A549 (cell line): ENCODE measurements at regions not wholly inside any gene's neighbourhood (a gene's known extent, or its start where the extent isn't known, plus 50 kb on each side); places are given as distances from the start of the nearest gene placed in this dataset.

Experiments
- ATAC-seq, 2 experiments: fragments of 200-7000 bp in 1 of 2; fragments of >200 bp in 1 of 2; cut with Nextera tagmentation in 1 of 2; cut with Tn5 transposase in 1 of 2; 3 replicates each; pipeline versions ENCODE4 v1.8.0 to v1.9.1; 2018 to 2020; ENCODE audit warnings: mild to moderate bottlenecking in 1 of 2, moderate library complexity in 1 of 2
- CTCF ChIA-PET: fragments of 300-600 bp; sonication (Branson Sonifier 250); formaldehyde crosslinking; extraction: SDS; loops from one replicate; lab custom pipeline; 2021; ENCODE audit warnings: antibody characterized with exemption, inconsistent platforms; lab: Yijun Ruan, JAX
- POLR2A ChIA-PET: fragments of 350-600 bp; formaldehyde crosslinking; extraction: SDS; loops from one replicate; lab custom pipeline; 2021; ENCODE audit warnings: antibody characterized with exemption, inconsistent platforms; lab: Yijun Ruan, JAX
- DNase-seq, 2 experiments: peaks; one replicate each; pipeline versions ENCODE4 v3.0.0 to v3.0.0-alpha.2; 2011 to 2016; ENCODE audit warnings: low read depth in 1 of 2, low spot score in 1 of 2
- FAIRE-seq: peaks from 2 replicates; lab custom pipeline; 2011; peaks lifted over from hg19 to GRCh38; lab: Jason Lieb, UNC
- H3K27ac ChIP-seq, 2 experiments: fragments of >200 bp; sonication (Bioruptor Twin); formaldehyde crosslinking; 3 replicates each; pipeline ENCODE4 v1.5.1; 2016 to 2017
- H3K4me1 ChIP-seq: fragments of >200 bp; sonication (Bioruptor Twin); formaldehyde crosslinking; 3 replicates; pipeline ENCODE4 v1.6.1; 2016
- H3K4me2 ChIP-seq: fragments of >200 bp; sonication (Bioruptor Twin); formaldehyde crosslinking; 3 replicates; pipeline ENCODE4 v1.6.1; 2016
- H3K4me3 ChIP-seq: fragments of >200 bp; sonication (Bioruptor Twin); formaldehyde crosslinking; 3 replicates; pipeline ENCODE4 v1.5.1; 2016
- H3K9me3 ChIP-seq: fragments of >200 bp; sonication (Bioruptor Twin); formaldehyde crosslinking; 3 replicates; pipeline ENCODE4 v1.6.1; 2016
- ATOH8 ChIP-seq: fragments of 250-450 bp; sonication (Bioruptor Pico); IDR thresholded peaks from 2 replicates; pipeline ENCODE4 v1.5.0; 2020; ENCODE audit warnings: low read depth, mild to moderate bottlenecking, moderate library complexity
- CTCF ChIP-seq: fragments of >200 bp; sonication (Bioruptor Twin); formaldehyde crosslinking; IDR thresholded peaks from 3 replicates; pipeline ENCODE4 v1.5.1; 2016
- FOSB ChIP-seq: fragments of 250-450 bp; sonication (Bioruptor Pico); IDR thresholded peaks from 2 replicates; pipeline ENCODE4 v1.5.0; 2020; ENCODE audit warnings: mild to moderate bottlenecking, moderate library complexity
- JUN ChIP-seq, 2 experiments: fragments of >200 bp; sonication (Bioruptor Twin); formaldehyde crosslinking; IDR thresholded peaks; 2 replicates in 1 of 2; 3 replicates in 1 of 2; pipeline ENCODE4 v1.6.1; 2016 to 2017
- JUNB ChIP-seq: fragments of >200 bp; sonication (Bioruptor Twin); formaldehyde crosslinking; IDR thresholded peaks from 2 replicates; pipeline ENCODE4 v1.6.1; 2016
- KDM5A ChIP-seq: fragments of 200-600 bp; sonication (generic); IDR thresholded peaks from 2 replicates; pipeline ENCODE4 v1.6.1; 2016; ENCODE audit warnings: antibody characterized with exemption, mild to moderate bottlenecking
- NFE2L2 ChIP-seq: fragments of 150-350 bp; conservative IDR thresholded peaks from 2 replicates; pipeline ENCODE4 v1.6.1; 2014; ENCODE audit warnings: low read length
- NPAS2 ChIP-seq: fragments of 250-450 bp; sonication (Bioruptor Pico); IDR thresholded peaks from 2 replicates; pipeline ENCODE4 v1.8.0; 2022; ENCODE audit warnings: mild to moderate bottlenecking, moderate library complexity, borderline replicate concordance
- POLR2AphosphoS2 ChIP-seq: conservative IDR thresholded peaks from 2 replicates; pipeline ENCODE4 v1.6.1; 2012; ENCODE audit warnings: low read length, improper control_type of control experiment, inconsistent platforms
- RARB ChIP-seq: fragments of 250-450 bp; sonication (Bioruptor Pico); IDR thresholded peaks from 2 replicates; pipeline ENCODE4 v1.8.0; 2021; ENCODE audit warnings: mild to moderate bottlenecking, moderate library complexity
- REST ChIP-seq: fragments of 200-600 bp; sonication (generic); IDR thresholded peaks from 2 replicates; pipeline ENCODE4 v1.6.1; 2016; ENCODE audit warnings: antibody characterized with exemption, mild to moderate bottlenecking, moderate library complexity
- RFX5 ChIP-seq: fragments of 450-650 bp; IDR thresholded peaks from 2 replicates; pipeline ENCODE4 v1.7.1; 2014; ENCODE audit warnings: antibody characterized with exemption, mild to moderate bottlenecking, moderate library complexity
- SMC3 ChIP-seq: fragments of >200 bp; sonication (Bioruptor Twin); formaldehyde crosslinking; IDR thresholded peaks from 3 replicates; pipeline ENCODE4 v1.6.1; 2018; ENCODE audit warnings: inconsistent platforms
- ZC3H11A ChIP-seq: fragments of 450-650 bp; IDR thresholded peaks from 2 replicates; pipeline ENCODE4 v1.6.1; 2014; ENCODE audit warnings: antibody characterized with exemption, mild to moderate bottlenecking
- ZNF302 ChIP-seq: fragments of 250-450 bp; sonication (Bioruptor Pico); IDR thresholded peaks from 2 replicates; pipeline ENCODE4 v1.9.0; 2021; ENCODE audit warnings: inconsistent platforms, mild to moderate bottlenecking, moderate library complexity
- WGBS: methylation state at CpG from one replicate; pipeline ENCODE4 v1.1.6; 2017; ENCODE audit errors: missing lambda C conversion rate; 5-methylcytosine and 5-hydroxymethylcytosine counted together
- TF ChIP-seq, protein P1 (sequence below): fragments of >200 bp; sonication (Bioruptor Twin); formaldehyde crosslinking; IDR thresholded peaks from 3 replicates; pipeline ENCODE4 v1.6.1; 2016

- Histone ChIP-seq H3K4me1 (no peaks in the 10 kb centered on the region), H3K27ac (no peak overlapping the region), H3K4me2 (no peak overlapping the region), H3K4me3 (no peak overlapping the region), H3K9me3 (no peaks in the 10 kb centered on the region)
- ChIA-PET CTCF (no interaction called here), POLR2A (no interaction called here)
- no peak for ATAC-seq
- TF ChIP-seq REST = no peak
- no peak for TF ChIP-seq NFE2L2
- TF ChIP-seq, protein P1, sequence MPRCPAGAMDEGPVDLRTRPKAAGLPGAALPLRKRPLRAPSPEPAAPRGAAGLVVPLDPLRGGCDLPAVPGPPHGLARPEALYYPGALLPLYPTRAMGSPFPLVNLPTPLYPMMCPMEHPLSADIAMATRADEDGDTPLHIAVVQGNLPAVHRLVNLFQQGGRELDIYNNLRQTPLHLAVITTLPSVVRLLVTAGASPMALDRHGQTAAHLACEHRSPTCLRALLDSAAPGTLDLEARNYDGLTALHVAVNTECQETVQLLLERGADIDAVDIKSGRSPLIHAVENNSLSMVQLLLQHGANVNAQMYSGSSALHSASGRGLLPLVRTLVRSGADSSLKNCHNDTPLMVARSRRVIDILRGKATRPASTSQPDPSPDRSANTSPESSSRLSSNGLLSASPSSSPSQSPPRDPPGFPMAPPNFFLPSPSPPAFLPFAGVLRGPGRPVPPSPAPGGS = no peak
- no peak for TF ChIP-seq JUN (IDR thresholded peaks at IDR 0.05)
- TF ChIP-seq JUNB = no peak
- no peak for TF ChIP-seq RFX5
- no peak for TF ChIP-seq ZNF302
- TF ChIP-seq CTCF = no peak
- TF ChIP-seq KDM5A = no peak
- no peak for TF ChIP-seq ATOH8 (CRISPR knock-in tag)
- TF ChIP-seq RARB = no peak
- TF ChIP-seq SMC3 = no peak
- TF ChIP-seq NPAS2 (CRISPR knock-in tag) = no peak
- DNase-seq = no peak
- WGBS = 4% methylated on average over 3 of the region's 3 CpGs
- FAIRE-seq = no peak
These were observed 293.8 kb upstream of the B3GAT1 start for GRCh38 chr11:134705858-134706257.

DNA sequence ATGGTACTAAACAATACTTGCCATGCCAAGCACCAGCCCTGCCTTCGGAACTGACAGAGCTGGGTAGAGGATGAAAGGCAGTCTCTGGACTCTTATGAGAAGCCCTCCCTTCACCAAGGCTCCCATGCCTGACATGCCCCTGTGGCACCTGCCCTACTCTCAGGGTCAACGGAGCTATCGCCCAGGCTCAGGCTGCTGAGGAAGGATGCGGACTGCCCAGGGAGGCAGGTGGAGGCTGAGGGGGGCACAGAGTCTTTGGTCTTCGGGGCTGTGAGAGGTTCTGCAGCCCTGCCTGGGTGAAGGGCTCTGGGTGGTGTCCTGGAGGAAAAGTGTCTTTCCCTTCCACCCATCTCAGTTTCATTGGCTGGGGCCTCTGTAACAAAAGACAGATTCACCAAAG is 290.8 kb upstream of the B3GAT1 start:
- FAIRE-seq = no peak
- 0% methylated on average over 1 of the region's 5 CpGs for WGBS
- ChIA-PET POLR2A (no interaction called here), CTCF (no interaction called here)
- no peak for DNase-seq
- Histone ChIP-seq H3K27ac (no peak overlapping the region), H3K4me3 (no peak overlapping the region), H3K4me1 (no peaks in the 10 kb centered on the region), H3K9me3 (no peaks in the 10 kb centered on the region), H3K4me2 (no peak overlapping the region)
- ATAC-seq = no peak
- TF ChIP-seq RFX5 (no peak), POLR2AphosphoS2 (no peak), ZC3H11A (no peak), CTCF (no peak), FOSB (CRISPR knock-in tag) (no peak), RARB (no peak)
